GM21515 (cell line): ENCODE measurements at regions not wholly inside any gene's neighbourhood (a gene's known extent, or its start where the extent isn't known, plus 50 kb on each side); places are given as distances from the start of the nearest gene placed in this dataset.
"Not testable (repeated sequence)": the region's sequence is repeated elsewhere in the genome, so short reads cannot be mapped to it uniquely, and the experiment has no call there.

Experiments used
- ATAC-seq: cut with Tn5 transposase; IDR thresholded peaks from one replicate; pipeline ENCODE4 v1.9.1; 2021; ENCODE audit not compliant: unreplicated experiment

DNA sequence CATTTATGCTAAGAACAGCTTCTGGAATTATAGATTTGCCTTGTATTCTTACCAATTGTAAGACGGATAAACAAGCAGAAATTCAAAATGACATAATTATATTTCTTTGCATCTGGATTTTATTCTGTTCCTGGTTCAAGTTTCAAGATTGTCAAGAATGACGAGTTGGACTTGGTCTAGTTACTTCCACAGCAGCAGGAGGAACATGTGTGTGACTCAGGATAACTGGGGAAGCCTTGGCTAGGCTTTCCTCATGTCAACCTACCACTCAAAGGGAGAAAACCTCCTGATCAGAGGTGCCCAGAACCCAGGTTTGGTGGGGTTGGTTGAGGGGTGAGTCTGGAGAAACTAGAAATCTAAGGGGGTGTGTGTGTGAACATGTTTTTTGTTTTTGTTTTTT, 259.7 kb downstream of the SOX2 start:
- no peak for ATAC-seq

DNA sequence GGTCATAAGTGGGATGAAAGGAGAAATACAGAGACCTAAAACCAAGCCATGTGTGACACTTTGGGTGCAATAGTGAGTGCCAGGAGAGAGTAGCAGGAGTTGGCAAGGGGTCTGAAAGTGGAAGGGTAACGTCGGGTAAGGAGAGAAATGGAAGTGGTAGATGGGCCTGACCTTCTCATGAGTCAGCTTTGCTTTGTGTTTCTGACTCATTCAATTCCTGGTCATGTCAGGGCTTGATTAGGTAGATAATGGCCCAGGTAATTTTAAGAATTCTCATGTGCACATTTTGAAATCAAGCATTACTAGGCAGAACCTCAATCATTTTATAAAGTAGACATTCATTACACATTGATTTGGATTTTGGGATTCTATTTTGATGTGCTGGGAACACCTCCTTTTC, 262.5 kb downstream of the SOX2 start:
- ATAC-seq, result no peak

DNA sequence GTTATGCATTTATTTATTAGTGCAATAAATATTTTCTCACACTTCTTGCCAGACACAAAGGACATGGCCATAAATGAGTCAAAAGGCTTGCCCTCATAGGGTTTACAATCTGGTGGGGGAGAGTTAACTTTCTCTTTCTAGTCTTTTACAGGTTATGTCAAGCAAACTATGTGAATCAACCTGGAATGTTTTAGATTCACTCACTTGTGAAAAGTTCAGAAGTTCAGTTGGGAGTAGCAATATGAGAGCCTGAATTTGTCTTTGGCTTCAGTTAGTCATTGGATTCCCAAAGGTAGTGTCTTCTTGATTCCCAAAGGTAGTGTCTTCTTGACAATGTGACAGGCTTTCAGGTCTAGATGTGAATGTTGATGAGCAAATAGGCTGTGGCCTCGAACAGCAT, 264.8 kb downstream of the SOX2 start:
- no peak for ATAC-seq

DNA sequence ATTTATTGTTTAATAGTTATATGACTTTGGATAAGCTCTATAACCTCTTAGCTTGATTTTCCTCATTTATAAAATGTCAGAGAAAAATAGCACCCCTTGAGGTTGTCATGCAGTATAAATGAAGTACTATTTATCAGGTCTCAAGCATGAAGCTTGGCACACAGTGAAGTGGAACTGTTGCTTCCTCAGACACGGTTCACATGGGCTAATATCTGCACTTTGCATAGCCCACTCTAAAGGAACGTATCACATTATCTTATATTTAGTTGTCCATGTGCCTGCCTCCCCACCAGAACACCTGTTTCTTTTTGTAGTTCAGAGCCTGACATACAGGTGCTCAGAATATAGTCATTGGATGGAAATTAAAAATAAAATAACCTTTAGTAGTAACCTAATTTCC, 273.7 kb downstream of the SOX2 start:
- no peak for ATAC-seq

DNA sequence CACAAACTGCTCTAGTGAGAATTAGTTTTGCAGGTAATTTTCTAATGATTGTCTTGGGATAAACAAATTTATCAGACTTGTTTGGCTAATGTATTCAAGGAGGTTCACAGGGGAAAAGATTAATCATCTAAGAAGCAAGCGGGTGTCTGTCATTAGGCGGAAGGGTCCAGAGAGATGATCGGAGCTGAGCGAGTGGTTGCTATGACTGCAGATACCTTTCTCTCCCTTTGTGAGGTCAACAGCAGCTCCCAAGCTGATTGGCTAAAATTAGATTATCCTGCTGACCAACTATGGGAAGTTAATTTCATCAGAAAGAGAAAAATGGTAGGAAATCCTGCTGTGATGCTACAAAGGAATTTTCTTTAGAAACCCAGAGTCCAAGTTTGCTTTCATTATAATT, 276.0 kb downstream of the SOX2 start:
- no peak for ATAC-seq

DNA sequence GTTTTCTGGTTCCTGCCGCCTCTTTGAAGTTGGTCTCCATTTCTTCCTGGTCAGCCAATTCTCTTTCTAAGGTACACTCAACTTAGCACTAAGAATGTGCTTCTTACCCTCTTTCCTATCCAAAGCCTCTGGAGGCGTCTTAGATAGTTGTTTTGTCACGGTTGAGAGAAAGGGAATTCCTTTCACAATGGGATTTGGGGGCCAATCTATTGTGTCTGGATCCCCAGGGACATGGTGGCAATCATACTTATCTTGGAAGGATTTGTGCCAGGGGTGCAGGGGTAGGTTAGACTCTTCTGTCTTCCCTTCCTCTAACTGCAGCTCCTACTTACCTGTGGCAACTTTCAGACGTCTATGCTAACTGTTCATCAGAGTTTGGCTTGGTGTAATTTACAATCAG, 287.1 kb downstream of the SOX2 start:
- no peak for ATAC-seq

DNA sequence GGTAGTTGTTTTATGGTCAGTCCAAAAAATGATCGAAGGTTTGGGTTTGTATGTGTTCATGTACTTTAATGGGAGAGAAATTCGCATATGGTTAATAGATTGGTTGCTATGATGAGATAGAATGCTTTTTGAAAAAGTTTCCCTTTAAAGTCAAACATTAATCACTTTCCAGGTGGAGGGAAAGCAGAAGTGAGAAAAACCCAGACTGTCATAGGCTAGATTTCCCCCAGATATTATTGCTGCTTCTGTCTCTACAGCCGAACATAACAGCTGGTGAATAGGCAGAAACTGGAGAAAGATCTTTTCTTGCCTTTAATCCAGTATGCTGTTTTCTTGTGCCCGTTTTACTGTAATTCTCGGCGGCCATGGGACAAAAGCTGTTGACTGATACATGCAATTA, 287.6 kb downstream of the SOX2 start:
- peak; percentile 90 for ATAC-seq

DNA sequence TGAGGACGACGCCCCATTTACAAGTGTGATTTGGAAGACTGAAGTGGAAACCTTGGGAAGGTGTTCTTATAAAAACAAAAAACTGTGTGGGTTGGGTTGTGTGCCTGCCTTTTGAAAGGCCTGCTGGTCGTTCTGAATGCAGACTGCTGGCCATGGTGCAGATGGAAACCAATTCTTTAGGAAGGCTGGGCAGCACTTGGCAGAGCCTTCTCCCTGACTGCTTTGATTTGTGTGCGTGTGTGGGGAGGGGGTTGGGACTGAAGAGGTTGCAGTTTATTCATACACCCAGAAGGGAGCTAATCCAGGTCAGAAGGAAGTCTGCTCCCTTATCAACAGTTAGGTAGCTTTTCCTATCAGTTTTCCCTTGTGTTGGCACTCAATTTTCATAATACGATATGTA, 288.7 kb downstream of the SOX2 start:
- ATAC-seq, result no peak

DNA sequence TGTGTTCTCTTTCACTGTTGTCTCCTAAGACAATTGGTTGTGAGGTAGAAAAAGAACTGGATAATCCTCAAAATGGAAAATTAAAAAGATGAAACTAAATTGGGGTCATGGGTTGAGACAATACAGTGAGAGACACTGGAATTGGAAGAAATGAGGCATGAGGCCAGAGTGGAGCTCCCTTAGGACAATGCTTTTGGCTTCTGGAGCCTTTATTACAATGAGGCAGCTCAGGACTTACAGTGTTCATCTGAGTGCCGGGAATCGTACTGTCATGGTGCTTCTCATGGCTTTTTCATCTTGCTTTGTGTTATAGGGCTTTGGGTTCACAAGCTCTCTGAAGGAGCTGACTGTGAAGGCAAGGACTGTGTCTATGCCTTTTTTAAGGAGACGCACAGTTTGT, 293.5 kb downstream of the SOX2 start:
- no peak for ATAC-seq

DNA sequence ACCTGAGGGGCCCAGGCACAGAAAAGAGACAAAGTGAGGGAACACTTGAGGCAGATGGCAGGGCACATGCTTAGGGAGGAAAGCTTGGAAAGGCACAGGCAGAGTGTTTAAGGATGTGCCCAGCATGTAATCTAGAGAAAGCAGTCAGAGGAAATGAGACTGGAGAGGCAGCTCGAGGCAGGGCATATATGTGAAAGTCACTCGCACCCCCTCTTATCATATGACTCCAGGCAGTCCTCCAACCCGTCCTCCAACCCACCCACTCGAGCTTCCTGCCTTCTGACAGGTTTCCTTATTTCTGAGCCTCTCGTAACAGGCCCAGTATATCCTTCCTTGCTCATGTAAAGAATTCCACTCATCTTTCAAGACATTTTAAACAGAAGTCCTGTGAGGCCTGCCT, 294.0 kb downstream of the SOX2 start:
- no peak for ATAC-seq

DNA sequence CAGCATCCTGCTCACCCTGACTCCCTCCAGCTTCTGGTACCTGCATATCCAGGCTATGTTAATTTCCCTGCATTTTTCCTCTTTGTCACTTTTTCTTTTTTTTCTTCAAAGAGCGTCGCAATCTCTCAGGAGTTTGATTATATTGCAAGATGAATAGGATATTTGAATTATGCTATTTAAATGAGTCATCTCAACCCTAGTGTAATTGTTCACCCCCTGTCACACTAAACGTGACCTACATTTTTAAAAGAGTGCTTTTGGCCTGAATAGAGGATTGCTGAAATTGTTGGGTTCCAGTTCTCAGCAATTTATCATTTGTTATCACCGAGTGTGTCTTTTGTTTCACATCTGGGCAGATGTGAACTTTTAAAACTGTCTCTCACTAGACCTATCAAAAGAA, 294.7 kb downstream of the SOX2 start:
- no peak for ATAC-seq

DNA sequence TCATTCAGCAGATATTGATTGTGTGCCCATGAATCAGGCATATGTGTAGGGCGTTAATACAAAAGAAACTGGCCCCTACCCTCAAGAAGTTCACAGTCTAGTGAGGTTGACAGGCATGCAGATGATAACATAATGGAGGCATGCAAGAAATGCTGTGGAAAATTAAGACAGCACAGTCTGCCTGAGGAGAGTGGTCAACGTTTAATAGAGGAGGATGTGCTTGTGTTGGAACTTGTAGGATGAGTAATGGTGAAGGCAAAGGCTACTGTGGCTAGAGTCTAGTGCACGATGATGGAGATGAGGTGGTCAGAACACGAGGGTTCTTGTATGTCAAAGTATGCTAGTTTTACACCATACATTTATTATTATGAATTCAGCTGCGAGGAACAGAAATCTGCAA, 295.7 kb downstream of the SOX2 start:
- ATAC-seq, result no peak

DNA sequence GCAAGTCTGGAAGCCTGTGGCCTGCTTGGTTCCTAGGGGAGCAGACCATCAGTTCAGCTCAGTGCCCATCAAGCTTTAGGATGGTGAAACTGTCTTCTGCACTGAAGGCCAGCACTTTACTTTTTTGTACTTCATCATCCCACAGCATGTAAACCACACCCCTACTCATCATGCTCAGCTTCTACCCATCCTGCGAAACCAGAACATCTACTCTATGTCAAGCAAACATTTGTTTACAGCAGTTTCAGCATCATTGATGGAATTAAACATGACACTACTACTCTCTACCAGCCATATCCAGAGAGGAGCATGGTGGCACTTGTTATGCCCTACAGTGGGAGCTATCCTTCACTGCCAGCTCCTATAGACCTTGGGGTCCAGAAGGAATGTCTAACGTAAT, 306.6 kb downstream of the SOX2 start:
- ATAC-seq, result no peak

DNA sequence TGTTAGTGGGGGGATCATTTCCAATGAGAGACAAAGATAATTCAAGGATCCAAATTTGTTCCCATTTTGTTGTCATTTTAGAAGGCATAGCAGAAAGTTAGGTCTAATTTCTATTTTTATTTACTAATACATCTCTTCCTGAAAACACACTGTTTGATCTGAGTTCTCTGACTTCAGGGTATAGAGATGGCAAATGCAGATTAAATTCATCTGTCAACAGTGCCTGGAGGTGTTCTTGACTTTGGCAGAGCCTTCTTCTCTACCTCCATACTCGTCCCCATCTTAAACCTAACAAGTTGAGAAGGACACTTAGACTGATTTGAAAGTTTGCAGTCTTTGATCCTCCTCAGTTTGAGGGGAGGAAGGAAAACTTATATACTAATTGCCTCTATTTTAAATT, 308.2 kb downstream of the SOX2 start:
- ATAC-seq, result no peak

DNA sequence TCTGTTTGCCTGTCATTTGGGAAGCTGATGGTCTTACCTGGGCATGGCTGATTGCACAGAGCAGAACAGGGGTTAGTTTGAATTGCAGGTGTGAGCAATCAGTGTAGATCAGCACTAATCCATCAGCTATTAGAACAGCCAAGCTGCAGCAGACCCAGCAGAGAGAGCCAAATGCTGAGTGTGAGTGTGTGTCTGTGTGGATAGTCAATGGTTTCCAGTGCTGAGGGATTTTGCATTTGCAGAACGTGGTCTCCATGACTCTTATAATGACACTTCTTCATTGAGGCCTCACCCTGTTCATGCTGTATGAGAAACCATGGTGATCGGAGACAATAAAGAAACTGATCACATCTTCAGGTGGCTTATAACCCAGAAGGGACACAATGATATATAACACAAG, 312.1 kb downstream of the SOX2 start:
- no peak for ATAC-seq

DNA sequence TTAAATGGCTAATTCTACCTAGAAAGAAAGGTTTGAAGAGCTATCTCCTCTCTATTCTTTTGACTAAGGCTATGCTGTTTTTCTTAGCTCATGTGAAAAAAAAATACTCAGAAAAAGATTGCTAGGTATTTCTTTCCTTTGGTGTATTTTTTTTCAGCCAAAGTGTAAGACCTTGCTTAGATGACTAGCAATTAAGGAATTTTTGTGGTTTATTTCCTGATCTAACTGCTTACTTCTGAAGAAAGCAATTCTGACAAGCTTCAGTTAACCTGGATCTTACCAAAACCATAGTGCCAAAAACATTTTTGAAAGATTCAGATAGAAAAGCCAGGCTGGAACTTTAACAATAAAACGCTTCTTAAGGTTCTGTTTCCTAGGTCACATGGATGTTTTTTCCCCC, 315.6 kb downstream of the SOX2 start:
- ATAC-seq, result no peak

DNA sequence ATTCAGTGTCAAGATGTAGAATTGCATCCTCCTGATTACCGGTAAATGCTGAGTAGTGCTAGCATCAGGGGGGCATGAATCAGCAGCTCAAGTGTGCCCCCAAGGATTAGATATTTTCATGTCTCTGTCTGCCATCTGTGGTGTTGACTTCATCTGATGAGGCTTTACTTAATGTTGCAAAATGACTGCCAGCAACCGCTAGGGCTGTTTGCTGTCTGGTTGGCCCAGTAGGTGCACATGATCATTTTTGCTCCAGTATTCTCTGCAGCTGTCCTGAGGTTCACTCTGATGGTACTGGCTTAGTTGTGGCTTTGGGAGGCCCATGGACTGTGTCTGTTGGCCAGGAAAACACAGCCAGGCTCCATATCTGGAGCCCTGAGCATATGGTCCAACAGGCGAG, 316.4 kb downstream of the SOX2 start:
- ATAC-seq, result no peak

DNA sequence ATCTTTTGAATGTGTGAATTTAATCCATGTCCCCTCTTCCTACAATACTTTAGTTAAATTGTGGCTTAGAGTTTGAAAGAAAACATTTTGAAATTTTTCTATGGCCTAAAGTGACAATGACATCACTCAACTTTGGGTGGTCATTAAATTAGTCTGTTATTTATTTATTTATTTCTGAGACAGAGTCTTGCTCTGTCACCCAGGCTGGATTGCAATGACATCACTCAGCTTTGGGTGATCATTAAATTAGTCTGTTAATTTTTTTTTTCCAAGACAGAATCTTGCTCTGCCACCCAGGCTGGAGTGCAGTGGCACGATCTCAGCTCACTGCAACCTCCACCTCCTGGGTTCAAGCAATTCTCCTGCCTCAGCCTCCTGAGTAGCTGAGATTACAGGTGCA, 322.5 kb downstream of the SOX2 start:
- not testable (repeated sequence) for ATAC-seq

DNA sequence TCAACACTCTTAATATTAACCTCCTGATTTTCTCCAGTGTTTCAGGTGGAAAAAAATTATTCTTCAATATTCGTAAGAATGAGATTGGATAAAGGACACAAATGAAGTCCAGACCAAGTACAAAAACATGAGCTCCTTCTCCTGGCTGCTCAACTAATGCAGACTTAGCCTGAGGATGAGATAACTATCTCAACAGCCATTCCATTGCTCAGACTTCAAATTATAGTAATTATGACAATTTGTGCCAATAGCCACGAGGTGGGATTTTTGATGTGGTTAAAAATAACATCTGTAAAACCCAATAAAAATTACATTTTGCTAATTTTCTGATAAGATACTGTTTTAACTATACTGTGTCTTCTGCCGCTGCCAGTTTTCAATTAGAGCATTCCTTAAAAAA, 323.6 kb downstream of the SOX2 start:
- no peak for ATAC-seq

DNA sequence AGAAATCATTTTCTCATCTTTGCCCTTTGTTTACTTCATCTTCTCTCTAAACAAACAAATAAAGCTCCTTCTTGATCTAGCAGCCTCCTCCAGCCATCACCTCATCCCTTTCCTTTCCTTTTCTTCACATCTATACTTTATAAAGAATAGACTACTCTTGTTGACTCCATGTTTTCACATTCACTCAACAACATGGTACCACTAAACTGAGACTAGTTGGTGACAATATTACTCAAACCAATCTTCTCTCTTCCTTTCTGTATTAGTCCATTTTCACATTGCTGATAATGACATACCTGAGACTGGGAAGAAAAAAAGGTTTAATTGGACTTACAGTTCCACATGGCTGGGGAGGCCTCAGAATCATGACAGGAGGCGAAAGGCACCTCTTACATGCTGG, 324.7 kb downstream of the SOX2 start:
- no peak for ATAC-seq

DNA sequence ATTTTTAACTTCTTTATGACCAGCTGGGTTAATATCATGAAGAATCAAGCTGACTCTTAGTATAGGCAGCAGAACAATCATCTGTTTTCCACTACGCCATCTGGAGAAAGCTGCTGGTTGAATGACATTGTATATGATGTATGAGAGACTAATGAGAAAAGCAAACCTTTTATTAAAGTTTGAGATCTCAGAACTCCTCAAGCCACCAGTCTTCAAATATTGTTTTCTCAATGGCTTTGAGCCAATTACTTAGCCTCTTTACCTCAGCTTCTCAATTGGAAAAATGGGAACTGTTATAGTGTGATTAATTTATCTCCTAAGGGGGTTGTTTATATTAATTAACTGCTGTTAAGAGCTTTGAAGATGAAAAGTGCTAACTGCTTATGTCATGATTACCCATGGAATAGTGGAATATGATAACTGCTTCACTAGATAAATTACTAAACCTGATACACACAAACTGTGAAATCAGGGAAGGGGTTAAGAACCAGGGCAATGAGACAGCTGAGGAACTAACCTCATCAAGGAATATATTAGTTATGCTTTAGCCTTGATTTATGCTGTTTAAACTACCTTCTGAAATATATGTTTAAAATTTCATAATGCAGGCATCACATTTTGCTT, 330.1 kb downstream of the SOX2 start:
- ATAC-seq, result no peak

DNA sequence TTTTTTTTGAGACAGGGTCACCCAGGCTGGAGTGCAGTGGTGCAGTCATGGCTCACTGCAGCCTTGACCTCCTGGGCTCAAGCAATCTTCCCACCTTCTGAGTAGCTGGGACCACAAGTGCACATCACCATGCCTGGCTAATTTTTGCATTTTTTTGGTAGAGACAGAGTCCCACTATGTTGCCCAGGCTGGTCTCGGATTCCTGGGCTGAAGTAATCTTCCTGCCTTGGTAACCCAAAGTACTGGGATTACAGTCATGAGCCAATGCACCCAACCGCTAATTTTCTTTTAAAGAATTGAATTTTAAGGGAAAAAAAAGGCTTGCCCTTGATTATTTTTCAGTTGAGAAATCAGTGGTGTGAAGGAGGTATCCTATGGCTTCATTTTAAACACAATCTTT, 334.0 kb downstream of the SOX2 start:
- ATAC-seq, result no peak

DNA sequence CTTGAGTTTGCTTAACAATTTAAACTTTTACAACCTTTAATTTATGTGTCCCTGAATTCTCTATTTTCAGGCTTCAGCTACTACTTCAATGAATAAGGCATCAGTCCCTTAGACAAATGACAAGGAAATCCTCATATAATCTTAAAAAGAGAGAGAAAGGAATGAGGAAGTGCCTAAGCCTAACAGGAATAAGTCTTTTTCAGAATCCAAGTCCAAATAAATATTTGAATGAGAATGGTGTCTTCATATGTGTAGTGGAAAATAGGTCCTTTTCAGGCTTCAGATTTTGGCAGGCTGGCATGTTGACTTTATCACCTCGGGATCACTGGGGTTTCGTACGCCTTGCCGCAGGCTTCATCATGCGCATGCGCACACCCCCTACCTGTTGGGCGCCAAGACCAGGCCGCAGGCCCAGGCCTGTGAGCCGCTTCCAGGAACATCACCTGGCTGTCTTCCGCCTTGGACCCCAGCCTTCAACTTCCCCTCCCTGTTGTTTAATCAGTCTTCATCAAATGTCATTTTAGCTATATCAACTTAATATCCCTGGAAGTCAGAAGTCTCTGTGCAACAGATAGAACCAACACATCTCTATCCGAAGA, 334.5 kb downstream of the SOX2 start:
- ATAC-seq, result no peak
